ENCODE measurements at regions not wholly inside any gene's neighbourhood (a gene's known extent, or its start where the extent isn't known, plus 50 kb on each side); places are given as distances from the start of the nearest gene placed in this dataset.

DNA sequence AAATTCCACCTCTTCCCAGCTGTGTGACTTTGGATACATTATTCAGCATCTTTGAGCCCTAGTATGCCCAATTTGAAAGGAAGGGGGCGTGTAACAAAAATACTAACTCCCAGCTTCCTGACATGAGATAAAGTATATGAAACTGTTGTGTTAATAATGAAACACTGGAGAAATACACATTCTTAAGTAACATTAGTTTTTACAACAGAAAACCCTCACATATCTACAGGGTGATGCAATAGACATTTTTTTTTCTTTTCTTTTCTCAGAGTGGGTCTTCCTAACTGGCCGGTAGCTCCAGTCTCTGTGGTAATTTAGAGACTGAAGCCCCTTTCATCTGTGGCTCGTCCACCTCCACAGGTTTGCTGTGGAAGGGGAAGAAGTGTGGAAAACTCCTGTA lies 79.5 kb downstream of the CD83 start:
- Mint-ChIP-seq H3K9me3 (ENCODE audit: unreplicated experiment) (peaks cover 11% of the 10 kb centered on the region), H3K27ac (ENCODE audit: unreplicated experiment) (no peak overlapping the region), H3K36me3 (ENCODE audit: unreplicated experiment) (peaks cover 3% of the 10 kb centered on the region), H3K4me3 (ENCODE audit: unreplicated experiment) (no peak overlapping the region), H3K4me1 (ENCODE audit: unreplicated experiment) (peaks cover 6% of the 10 kb centered on the region), H3K27me3 (ENCODE audit: unreplicated experiment) (peaks cover 49% of the 10 kb centered on the region)
- DNase-seq (ENCODE audit: extremely low spot score, unreplicated experiment), result no peak
- TF ChIP-seq, protein P1, sequence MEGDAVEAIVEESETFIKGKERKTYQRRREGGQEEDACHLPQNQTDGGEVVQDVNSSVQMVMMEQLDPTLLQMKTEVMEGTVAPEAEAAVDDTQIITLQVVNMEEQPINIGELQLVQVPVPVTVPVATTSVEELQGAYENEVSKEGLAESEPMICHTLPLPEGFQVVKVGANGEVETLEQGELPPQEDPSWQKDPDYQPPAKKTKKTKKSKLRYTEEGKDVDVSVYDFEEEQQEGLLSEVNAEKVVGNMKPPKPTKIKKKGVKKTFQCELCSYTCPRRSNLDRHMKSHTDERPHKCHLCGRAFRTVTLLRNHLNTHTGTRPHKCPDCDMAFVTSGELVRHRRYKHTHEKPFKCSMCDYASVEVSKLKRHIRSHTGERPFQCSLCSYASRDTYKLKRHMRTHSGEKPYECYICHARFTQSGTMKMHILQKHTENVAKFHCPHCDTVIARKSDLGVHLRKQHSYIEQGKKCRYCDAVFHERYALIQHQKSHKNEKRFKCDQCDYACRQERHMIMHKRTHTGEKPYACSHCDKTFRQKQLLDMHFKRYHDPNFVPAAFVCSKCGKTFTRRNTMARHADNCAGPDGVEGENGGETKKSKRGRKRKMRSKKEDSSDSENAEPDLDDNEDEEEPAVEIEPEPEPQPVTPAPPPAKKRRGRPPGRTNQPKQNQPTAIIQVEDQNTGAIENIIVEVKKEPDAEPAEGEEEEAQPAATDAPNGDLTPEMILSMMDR (IDR thresholded peaks at IDR 0.05), result no peak

DNA sequence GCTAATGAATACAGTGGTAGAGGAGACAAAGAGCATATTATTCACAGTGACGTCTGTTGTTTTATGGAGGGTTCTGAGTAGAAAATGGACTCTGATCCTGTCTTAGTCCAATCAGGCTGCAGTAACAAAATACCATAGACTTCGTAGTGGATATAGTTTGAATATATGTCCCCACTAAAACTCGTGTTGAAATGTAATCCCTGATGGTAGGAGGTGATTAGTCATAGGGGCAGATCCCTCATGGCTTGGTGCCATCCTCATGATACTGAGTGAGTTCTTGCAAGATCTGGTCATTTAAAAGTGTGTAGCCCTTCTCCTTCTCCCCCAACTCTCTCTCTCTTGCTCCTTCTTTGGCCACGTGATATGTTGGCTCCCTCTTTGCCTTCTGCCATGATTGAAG lies 82.5 kb downstream of the CD83 start:
- H3K4me3 Mint-ChIP-seq (ENCODE audit: unreplicated experiment), result no peak overlapping the region
- H3K27ac Mint-ChIP-seq (ENCODE audit: unreplicated experiment), result no peak overlapping the region
- TF ChIP-seq, protein P1 (IDR thresholded peaks at IDR 0.05), result no peak
- no peak for DNase-seq (ENCODE audit: extremely low spot score, unreplicated experiment)
- peaks cover 38% of the 10 kb centered on the region for H3K27me3 Mint-ChIP-seq (ENCODE audit: unreplicated experiment)
- peaks cover 2% of the 10 kb centered on the region for H3K36me3 Mint-ChIP-seq (ENCODE audit: unreplicated experiment)
- no peaks in the 10 kb centered on the region for H3K4me1 Mint-ChIP-seq (ENCODE audit: unreplicated experiment)
- H3K9me3 Mint-ChIP-seq (ENCODE audit: unreplicated experiment), result peaks cover 11% of the 10 kb centered on the region

- peaks cover 17% of the 10 kb centered on the region for H3K27me3 Mint-ChIP-seq (ENCODE audit: unreplicated experiment)
- no peaks in the 10 kb centered on the region for H3K4me1 Mint-ChIP-seq (ENCODE audit: unreplicated experiment)
- no peak overlapping the region for H3K4me3 Mint-ChIP-seq (ENCODE audit: unreplicated experiment)
- peaks cover 11% of the 10 kb centered on the region for H3K9me3 Mint-ChIP-seq (ENCODE audit: unreplicated experiment)
- TF ChIP-seq, protein P1 (IDR thresholded peaks at IDR 0.05), result no peak
- no peak for DNase-seq (ENCODE audit: extremely low spot score, unreplicated experiment)
- H3K27ac Mint-ChIP-seq (ENCODE audit: unreplicated experiment), result no peak overlapping the region
- no peaks in the 10 kb centered on the region for H3K36me3 Mint-ChIP-seq (ENCODE audit: unreplicated experiment)
Observed at GRCh38 chr6:14202947-14203346, 85.4 kb downstream of the CD83 start.

DNA sequence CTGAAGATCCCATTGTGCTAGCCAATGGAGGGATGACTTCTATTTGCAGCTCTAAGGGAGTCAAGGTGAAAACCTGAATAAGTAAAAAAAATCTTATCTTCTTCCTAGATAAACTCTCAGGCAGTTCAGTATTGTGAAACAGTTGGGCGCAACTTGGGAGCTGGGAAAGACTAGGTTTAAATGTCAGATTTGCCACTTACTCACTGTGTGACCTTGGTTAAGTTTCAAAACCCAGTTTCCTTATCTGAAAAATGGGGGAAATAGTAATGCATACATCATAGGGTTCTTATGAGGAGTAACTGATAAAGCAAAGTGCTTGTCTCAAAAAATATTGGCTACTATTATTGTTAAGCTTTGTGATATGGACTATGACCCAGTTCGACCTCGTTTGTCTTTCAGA lies 88.8 kb downstream of the CD83 start:
- H3K4me3 Mint-ChIP-seq (ENCODE audit: unreplicated experiment), result no peak overlapping the region
- no peaks in the 10 kb centered on the region for H3K9me3 Mint-ChIP-seq (ENCODE audit: unreplicated experiment)
- no peaks in the 10 kb centered on the region for H3K36me3 Mint-ChIP-seq (ENCODE audit: unreplicated experiment)
- TF ChIP-seq, protein P1 (IDR thresholded peaks at IDR 0.05), result no peak
- DNase-seq (ENCODE audit: extremely low spot score, unreplicated experiment), result no peak
- no peak overlapping the region for H3K27ac Mint-ChIP-seq (ENCODE audit: unreplicated experiment)
- peaks cover under 1% of the 10 kb centered on the region for H3K4me1 Mint-ChIP-seq (ENCODE audit: unreplicated experiment)
- H3K27me3 Mint-ChIP-seq (ENCODE audit: unreplicated experiment), result peaks cover 11% of the 10 kb centered on the region

- peaks cover 8% of the 10 kb centered on the region for H3K4me1 Mint-ChIP-seq (ENCODE audit: unreplicated experiment)
- no peak overlapping the region for H3K27ac Mint-ChIP-seq (ENCODE audit: unreplicated experiment)
- H3K4me3 Mint-ChIP-seq (ENCODE audit: unreplicated experiment), result no peak overlapping the region
- H3K27me3 Mint-ChIP-seq (ENCODE audit: unreplicated experiment), result peaks cover 9% of the 10 kb centered on the region
- TF ChIP-seq, protein P1 (IDR thresholded peaks at IDR 0.05), result no peak
- H3K9me3 Mint-ChIP-seq (ENCODE audit: unreplicated experiment), result no peaks in the 10 kb centered on the region
- no peaks in the 10 kb centered on the region for H3K36me3 Mint-ChIP-seq (ENCODE audit: unreplicated experiment)
- DNase-seq (ENCODE audit: extremely low spot score, unreplicated experiment), result no peak
Observed at GRCh38 chr6:14207448-14207847, 89.9 kb downstream of the CD83 start.

Measured in osteocyte (in vitro differentiated cells).